ENCODE measurements at regions not wholly inside any gene's neighbourhood (a gene's known extent, or its start where the extent isn't known, plus 50 kb on each side); places are given as distances from the start of the nearest gene placed in this dataset.

GRCh38 chr3:59506191-59506590 lies 456.4 kb upstream of the CFAP20DC start (continued):
- TF ChIP-seq, protein P1, sequence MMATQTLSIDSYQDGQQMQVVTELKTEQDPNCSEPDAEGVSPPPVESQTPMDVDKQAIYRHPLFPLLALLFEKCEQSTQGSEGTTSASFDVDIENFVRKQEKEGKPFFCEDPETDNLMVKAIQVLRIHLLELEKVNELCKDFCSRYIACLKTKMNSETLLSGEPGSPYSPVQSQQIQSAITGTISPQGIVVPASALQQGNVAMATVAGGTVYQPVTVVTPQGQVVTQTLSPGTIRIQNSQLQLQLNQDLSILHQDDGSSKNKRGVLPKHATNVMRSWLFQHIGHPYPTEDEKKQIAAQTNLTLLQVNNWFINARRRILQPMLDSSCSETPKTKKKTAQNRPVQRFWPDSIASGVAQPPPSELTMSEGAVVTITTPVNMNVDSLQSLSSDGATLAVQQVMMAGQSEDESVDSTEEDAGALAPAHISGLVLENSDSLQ (IDR thresholded peaks at IDR 0.05) = no peak

GRCh38 chr3:59503441-59503840 lies 453.6 kb upstream of the CFAP20DC start:
- Histone ChIP-seq H3K79me2 (ENCODE audit: control insufficient read depth, insufficient read depth, low read length) (no peaks in the 10 kb centered on the region), H3K4me1 (ENCODE audit: control insufficient read depth, insufficient read depth, low read length) (no peaks in the 10 kb centered on the region), H3K4me3 (no peak overlapping the region), H3K27ac (ENCODE audit: control insufficient read depth, insufficient read depth) (no peak overlapping the region), H3K4me2 (ENCODE audit: control insufficient read depth, insufficient read depth) (no peak overlapping the region), H3K9ac (ENCODE audit: control insufficient read depth, insufficient read depth, low read length) (no peak overlapping the region), H3K36me3 (ENCODE audit: control insufficient read depth in 2 of 2, insufficient read depth in 2 of 2, low read length in 1 of 2) (no peaks in the 10 kb centered on the region), H3K27me3 (replicated peaks in 1 of 2; ENCODE audit: control insufficient read depth in 2 of 2, insufficient read depth in 2 of 2, low read length in 1 of 2) (no peaks in the 10 kb centered on the region), H2AFZ (ENCODE audit: control insufficient read depth, low read depth, low read length) (no peak overlapping the region), H3K9me3 (replicated peaks; ENCODE audit: control insufficient read depth, insufficient read depth, low read length) (no peaks in the 10 kb centered on the region), H4K20me1 (ENCODE audit: control insufficient read depth, insufficient read depth) (no peaks in the 10 kb centered on the region)
- no TSS peak for BruUV-seq (replicated peaks)
- intact Hi-C loops (cut with micrococcal nuclease; ENCODE audit: unreplicated experiment) = no loop called here
- 84% methylated on average over 3 of the region's 3 CpGs for WGBS (ENCODE audit: insufficient coverage, insufficient replicate concordance, low lambda C conversion rate, missing lambda C conversion rate)
- RAD21 ChIA-PET (ENCODE audit: unreplicated experiment) = no interaction called here
- SMC1A ChIA-PET (ENCODE audit: uncharacterized antibody, unreplicated experiment) = interaction anchor here (1.5 kb wide), 1 partner anchor 11 kb away, joined by 5 read pairs; no protein-coding TSS in a partner anchor
- no peak for FAIRE-seq
- ATAC-seq = no peak
- in situ Hi-C loops (cut with MboI) = no loop called here
- CTCF ChIA-PET = no interaction called here
- POLR2A ChIA-PET = no interaction called here
- DNase-seq (ENCODE audit: low read depth, low spot score) = no peak
- no peak for TF ChIP-seq WRNIP1 (IDR thresholded peaks at IDR 0.05; ENCODE audit: borderline replicate concordance, low read depth, low read length)
- TF ChIP-seq, protein P2, sequence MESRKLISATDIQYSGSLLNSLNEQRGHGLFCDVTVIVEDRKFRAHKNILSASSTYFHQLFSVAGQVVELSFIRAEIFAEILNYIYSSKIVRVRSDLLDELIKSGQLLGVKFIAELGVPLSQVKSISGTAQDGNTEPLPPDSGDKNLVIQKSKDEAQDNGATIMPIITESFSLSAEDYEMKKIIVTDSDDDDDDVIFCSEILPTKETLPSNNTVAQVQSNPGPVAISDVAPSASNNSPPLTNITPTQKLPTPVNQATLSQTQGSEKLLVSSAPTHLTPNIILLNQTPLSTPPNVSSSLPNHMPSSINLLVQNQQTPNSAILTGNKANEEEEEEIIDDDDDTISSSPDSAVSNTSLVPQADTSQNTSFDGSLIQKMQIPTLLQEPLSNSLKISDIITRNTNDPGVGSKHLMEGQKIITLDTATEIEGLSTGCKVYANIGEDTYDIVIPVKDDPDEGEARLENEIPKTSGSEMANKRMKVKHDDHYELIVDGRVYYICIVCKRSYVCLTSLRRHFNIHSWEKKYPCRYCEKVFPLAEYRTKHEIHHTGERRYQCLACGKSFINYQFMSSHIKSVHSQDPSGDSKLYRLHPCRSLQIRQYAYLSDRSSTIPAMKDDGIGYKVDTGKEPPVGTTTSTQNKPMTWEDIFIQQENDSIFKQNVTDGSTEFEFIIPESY (IDR thresholded peaks at IDR 0.05) = no peak
- no peak for TF ChIP-seq RAD51 (IDR thresholded peaks at IDR 0.05)
- TF ChIP-seq EGR1 (IDR thresholded peaks at IDR 0.05; ENCODE audit: borderline replicate concordance in 1 of 2, low read depth in 2 of 2, low read length in 2 of 2) = no peak
- TF ChIP-seq SMARCA5 (IDR thresholded peaks at IDR 0.05) = no peak
- no peak for TF ChIP-seq ZBED1 (IDR thresholded peaks at IDR 0.05; ENCODE audit: borderline replicate concordance)
- no peak for TF ChIP-seq POLR2A (IDR thresholded peaks at IDR 0.05; ENCODE audit: low read depth, low read length)
- TF ChIP-seq GATAD2B (conservative IDR thresholded peaks at IDR 0.05; ENCODE audit: low read depth) = no peak
- TF ChIP-seq, protein P3, sequence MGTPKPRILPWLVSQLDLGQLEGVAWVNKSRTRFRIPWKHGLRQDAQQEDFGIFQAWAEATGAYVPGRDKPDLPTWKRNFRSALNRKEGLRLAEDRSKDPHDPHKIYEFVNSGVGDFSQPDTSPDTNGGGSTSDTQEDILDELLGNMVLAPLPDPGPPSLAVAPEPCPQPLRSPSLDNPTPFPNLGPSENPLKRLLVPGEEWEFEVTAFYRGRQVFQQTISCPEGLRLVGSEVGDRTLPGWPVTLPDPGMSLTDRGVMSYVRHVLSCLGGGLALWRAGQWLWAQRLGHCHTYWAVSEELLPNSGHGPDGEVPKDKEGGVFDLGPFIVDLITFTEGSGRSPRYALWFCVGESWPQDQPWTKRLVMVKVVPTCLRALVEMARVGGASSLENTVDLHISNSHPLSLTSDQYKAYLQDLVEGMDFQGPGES (IDR thresholded peaks at IDR 0.05) = no peak
- no peak for TF ChIP-seq NR2C2 (IDR thresholded peaks at IDR 0.05; ENCODE audit: borderline replicate concordance, control insufficient read depth, insufficient read length, low read depth)
- TF ChIP-seq BACH1 (IDR thresholded peaks at IDR 0.05; ENCODE audit: borderline replicate concordance) = no peak
- TF ChIP-seq, protein P4, sequence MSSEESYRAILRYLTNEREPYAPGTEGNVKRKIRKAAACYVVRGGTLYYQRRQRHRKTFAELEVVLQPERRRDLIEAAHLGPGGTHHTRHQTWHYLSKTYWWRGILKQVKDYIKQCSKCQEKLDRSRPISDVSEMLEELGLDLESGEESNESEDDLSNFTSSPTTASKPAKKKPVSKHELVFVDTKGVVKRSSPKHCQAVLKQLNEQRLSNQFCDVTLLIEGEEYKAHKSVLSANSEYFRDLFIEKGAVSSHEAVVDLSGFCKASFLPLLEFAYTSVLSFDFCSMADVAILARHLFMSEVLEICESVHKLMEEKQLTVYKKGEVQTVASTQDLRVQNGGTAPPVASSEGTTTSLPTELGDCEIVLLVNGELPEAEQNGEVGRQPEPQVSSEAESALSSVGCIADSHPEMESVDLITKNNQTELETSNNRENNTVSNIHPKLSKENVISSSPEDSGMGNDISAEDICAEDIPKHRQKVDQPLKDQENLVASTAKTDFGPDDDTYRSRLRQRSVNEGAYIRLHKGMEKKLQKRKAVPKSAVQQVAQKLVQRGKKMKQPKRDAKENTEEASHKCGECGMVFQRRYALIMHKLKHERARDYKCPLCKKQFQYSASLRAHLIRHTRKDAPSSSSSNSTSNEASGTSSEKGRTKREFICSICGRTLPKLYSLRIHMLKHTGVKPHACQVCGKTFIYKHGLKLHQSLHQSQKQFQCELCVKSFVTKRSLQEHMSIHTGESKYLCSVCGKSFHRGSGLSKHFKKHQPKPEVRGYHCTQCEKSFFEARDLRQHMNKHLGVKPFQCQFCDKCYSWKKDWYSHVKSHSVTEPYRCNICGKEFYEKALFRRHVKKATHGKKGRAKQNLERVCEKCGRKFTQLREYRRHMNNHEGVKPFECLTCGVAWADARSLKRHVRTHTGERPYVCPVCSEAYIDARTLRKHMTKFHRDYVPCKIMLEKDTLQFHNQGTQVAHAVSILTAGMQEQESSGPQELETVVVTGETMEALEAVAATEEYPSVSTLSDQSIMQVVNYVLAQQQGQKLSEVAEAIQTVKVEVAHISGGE (CRISPR knock-in tag; IDR thresholded peaks at IDR 0.05) = no peak
- no peak for TF ChIP-seq NKRF (conservative IDR thresholded peaks at IDR 0.05)
